Fibroblast of the aortic adventitia (primary cell): ENCODE measurements at regions not wholly inside any gene's neighbourhood (a gene's known extent, or its start where the extent isn't known, plus 50 kb on each side); places are given as distances from the start of the nearest gene placed in this dataset.

Source experiments
- DNase-seq: peaks from one replicate; pipeline ENCODE4 v3.0.0-alpha.2; 2010; ENCODE audit warnings: low read depth
- H3K4me3 ChIP-seq: 2 replicates; pipeline ENCODE4 v1.5.1; 2011; ENCODE audit warnings: low read depth, mild to moderate bottlenecking, control low read depth, low read length, moderate library complexity
- TF ChIP-seq, protein P1 (sequence below): IDR thresholded peaks from 2 replicates; pipeline ENCODE4 v1.5.1; 2011; ENCODE audit warnings: mild to moderate bottlenecking, low read length, control low read depth, inconsistent platforms; ENCODE audit not compliant: insufficient read depth

DNA sequence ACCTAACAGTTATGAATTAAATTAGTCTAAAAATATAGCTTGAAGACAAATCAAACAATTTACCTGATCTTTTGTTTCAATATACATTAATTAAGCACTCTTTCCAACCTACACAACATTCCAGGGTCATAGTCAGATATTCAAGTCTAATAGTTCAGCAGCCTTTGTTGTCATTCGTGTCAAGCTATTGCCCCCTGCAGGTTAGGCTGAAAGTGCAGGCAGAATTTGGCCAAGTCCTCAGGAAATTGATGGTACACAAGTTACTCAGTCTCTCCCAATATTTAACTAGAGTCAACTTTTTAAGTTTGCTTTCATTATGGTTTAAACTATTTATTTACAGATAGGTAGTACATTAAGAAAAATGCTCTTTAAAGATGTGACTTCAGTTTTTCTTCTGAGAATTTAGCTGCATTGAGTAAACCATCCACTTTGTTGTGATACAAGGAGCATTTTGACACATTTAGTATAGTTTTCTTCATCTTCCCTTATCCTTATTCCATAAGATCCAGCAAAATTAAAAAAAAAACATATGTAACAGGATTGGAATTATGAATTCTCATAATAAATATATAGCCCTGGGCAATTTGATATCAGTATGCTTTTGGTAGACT, 130.3 kb upstream of the DPYD start:
- TF ChIP-seq, protein P1, sequence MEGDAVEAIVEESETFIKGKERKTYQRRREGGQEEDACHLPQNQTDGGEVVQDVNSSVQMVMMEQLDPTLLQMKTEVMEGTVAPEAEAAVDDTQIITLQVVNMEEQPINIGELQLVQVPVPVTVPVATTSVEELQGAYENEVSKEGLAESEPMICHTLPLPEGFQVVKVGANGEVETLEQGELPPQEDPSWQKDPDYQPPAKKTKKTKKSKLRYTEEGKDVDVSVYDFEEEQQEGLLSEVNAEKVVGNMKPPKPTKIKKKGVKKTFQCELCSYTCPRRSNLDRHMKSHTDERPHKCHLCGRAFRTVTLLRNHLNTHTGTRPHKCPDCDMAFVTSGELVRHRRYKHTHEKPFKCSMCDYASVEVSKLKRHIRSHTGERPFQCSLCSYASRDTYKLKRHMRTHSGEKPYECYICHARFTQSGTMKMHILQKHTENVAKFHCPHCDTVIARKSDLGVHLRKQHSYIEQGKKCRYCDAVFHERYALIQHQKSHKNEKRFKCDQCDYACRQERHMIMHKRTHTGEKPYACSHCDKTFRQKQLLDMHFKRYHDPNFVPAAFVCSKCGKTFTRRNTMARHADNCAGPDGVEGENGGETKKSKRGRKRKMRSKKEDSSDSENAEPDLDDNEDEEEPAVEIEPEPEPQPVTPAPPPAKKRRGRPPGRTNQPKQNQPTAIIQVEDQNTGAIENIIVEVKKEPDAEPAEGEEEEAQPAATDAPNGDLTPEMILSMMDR = peak; percentile 96
- no peak overlapping the region for H3K4me3 ChIP-seq
- peak; percentile 86 for DNase-seq

- TF ChIP-seq, protein P1 = no peak
- H3K4me3 ChIP-seq = peak overlapping the region; percentile 71
- DNase-seq = peak; percentile 50
Observed at GRCh38 chr1:98049370-98050135, 128.7 kb upstream of the DPYD start.

DNA sequence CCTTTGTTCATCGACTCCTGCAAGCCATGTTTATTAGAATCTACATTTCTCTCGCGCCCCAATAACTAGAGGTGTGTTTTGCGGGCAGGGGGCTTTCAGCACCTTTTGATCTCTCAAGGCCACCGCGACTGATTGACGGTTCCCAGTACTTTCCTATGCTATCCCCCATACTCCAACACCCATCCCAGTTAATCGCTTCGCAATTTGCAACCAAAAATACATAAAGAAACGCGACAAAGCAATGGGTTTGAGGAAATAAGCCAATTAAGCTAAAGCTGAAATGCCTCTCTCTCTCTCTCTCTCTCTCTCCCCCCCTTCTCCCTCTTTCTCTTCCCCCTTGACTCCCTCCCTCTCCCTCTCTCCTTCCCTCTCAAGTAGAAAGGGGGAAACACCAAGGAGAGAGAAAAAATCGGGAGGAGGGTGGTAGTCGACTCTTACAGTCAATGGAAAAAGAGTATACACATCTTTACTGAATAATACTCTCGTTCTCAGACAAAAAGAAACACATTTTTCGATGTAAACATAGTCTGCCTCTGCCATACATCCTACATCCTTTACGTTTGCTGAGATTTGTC, 128.0 kb upstream of the DPYD start:
- TF ChIP-seq, protein P1 = no peak
- peak overlapping the region; percentile 71 for H3K4me3 ChIP-seq
- DNase-seq = no peak

- H3K4me3 ChIP-seq = peak overlapping the region; percentile 71
- TF ChIP-seq, protein P1 = peak; percentile 24
- DNase-seq = peak; percentile 93
Observed at GRCh38 chr1:98048244-98048643, 127.4 kb upstream of the DPYD start.

DNA sequence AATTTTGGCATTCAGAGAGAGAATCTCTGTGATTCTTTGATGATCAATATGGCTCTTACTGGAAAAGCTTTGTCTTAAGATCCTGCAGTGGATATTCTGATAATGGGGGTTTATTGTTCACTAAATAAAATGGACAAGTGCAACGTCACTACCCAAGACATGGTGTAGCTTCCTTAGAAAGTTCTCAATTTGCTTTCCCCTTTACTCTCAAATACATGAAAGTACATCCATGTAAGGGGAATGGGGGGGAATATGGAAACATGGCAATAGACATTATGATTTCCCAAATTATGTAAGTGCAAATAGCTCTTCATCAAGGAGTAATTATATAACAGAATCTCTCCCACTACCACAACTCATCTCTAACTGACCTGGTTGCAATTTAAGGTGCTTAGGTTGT, 126.3 kb upstream of the DPYD start:
- H3K4me3 ChIP-seq = no peak overlapping the region
- no peak for DNase-seq
- TF ChIP-seq, protein P1 = no peak

- TF ChIP-seq, protein P1 = no peak
- DNase-seq = peak; percentile 67
Observed at GRCh38 chr1:98045767-98046641, 125.2 kb upstream of the DPYD start.

More at GRCh38 chr1:98045767-98046641, 125.2 kb upstream of the DPYD start:
- peak overlapping the region; percentile 88 for H3K4me3 ChIP-seq
